ENCODE measurements at regions not wholly inside any gene's neighbourhood (a gene's known extent, or its start where the extent isn't known, plus 50 kb on each side); places are given as distances from the start of the nearest gene placed in this dataset.

- TF ChIP-seq TOE1 (IDR thresholded peaks at IDR 0.05; ENCODE audit: borderline replicate concordance) (no peak), TOE1 (CRISPR knock-in tag; IDR thresholded peaks at IDR 0.05; ENCODE audit: borderline replicate concordance, low read depth) (no peak), MAFG (tag; conservative IDR thresholded peaks at IDR 0.05) (peak; percentile 57), BRF2 (IDR thresholded peaks at IDR 0.05; ENCODE audit: borderline replicate concordance, insufficient read depth, insufficient read length) (no peak), ADNP (tag; IDR thresholded peaks at IDR 0.05) (no peak), CTCF (IDR thresholded peaks at IDR 0.05 in 2 of 3, conservative IDR thresholded peaks at IDR 0.05 in 1 of 3; ENCODE audit: insufficient read depth in 2 of 3, low read depth in 1 of 3, low read length in 3 of 3) (no peak), ZNF124 (CRISPR knock-in tag; IDR thresholded peaks at IDR 0.05) (no peak), CHD2 (IDR thresholded peaks at IDR 0.05; ENCODE audit: low read depth, low read length) (no peak), FOXA3 (CRISPR knock-in tag; conservative IDR thresholded peaks at IDR 0.05 in 1 of 2, IDR thresholded peaks at IDR 0.05 in 1 of 2) (peak in 1 of 2 experiments; percentile 43; a peak in 1 of 4 replicates), EZH2 (IDR thresholded peaks at IDR 0.05; ENCODE audit: borderline replicate concordance, low read depth, low read length) (no peak), CTBP1 (IDR thresholded peaks at IDR 0.05; ENCODE audit: borderline replicate concordance) (no peak), ZNF561 (CRISPR knock-in tag; conservative IDR thresholded peaks at IDR 0.05) (no peak), SAFB (IDR thresholded peaks at IDR 0.05; ENCODE audit: borderline replicate concordance, low read depth, low read length) (no peak), NONO (IDR thresholded peaks at IDR 0.05; ENCODE audit: low read depth in 2 of 2, low read length in 1 of 2) (no peak), ATF4 (CRISPR knock-in tag; IDR thresholded peaks at IDR 0.05) (no peak), ZBTB17 (CRISPR knock-in tag; IDR thresholded peaks at IDR 0.05) (no peak), FOXJ3 (CRISPR knock-in tag; IDR thresholded peaks at IDR 0.05) (no peak), ZNF23 (CRISPR knock-in tag; IDR thresholded peaks at IDR 0.05) (no peak), ATF3 (IDR thresholded peaks at IDR 0.05) (peak; percentile 43; the same call in 1 of the 2 replicates), ATF3 (CRISPR knock-in tag; conservative IDR thresholded peaks at IDR 0.05) (no peak), NR2C1 (IDR thresholded peaks at IDR 0.05) (no peak), NR2C1 (tag; IDR thresholded peaks at IDR 0.05) (no peak), TAF9B (IDR thresholded peaks at IDR 0.05; ENCODE audit: partially characterized antibody) (no peak), DEAF1 (CRISPR knock-in tag; IDR thresholded peaks at IDR 0.05) (no peak)
Observed at GRCh38 chrX:20374900-20375438, 108.3 kb upstream of the RPS6KA3 start (continued).

Data from K562 (cell line).